ENCODE measurements at regions not wholly inside any gene's neighbourhood (a gene's known extent, or its start where the extent isn't known, plus 50 kb on each side); places are given as distances from the start of the nearest gene placed in this dataset.
"Not testable (repeated sequence)": the region's sequence is repeated elsewhere in the genome, so short reads cannot be mapped to it uniquely, and the experiment has no call there.

DNA sequence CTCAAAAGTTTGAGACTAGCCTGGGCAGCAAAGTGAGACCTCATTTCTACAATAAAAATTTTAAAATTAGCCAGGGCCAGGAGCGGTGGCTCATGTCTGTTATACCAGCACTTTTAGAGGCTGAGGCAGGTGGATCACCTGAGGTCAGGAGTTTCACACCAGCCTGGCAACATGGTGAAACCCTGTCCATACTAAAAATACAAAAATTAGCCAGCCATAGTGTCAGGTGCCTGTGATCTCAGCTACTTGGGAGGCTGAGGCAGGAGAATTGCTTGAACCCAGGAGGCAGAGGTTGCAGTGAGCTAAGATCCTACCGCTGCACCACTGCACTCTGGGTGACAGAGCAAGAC, 85.1 kb upstream of the MAP4 start:
- not testable (repeated sequence) for DNase-seq (ENCODE audit: low spot score)

DNA sequence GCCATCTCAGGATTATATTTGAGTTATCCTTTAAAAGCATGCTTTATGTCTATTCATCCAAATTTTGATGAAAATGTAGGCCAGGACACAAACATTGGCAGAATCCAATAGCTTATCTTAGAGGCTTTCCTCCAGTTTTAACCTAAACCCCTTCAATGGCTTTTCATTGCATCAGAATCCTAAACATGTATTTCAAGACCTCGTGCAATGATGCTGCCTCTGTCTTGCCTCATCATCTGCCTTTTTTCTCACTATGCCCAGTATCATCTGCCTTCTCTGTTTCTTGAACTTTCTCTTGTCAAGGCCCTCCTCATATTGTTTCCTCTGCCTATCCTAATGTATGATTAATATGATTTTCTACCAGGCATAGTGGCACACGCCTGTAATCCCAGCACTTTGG, 76.1 kb upstream of the MAP4 start:
- DNase-seq (ENCODE audit: low spot score) = no peak

DNA sequence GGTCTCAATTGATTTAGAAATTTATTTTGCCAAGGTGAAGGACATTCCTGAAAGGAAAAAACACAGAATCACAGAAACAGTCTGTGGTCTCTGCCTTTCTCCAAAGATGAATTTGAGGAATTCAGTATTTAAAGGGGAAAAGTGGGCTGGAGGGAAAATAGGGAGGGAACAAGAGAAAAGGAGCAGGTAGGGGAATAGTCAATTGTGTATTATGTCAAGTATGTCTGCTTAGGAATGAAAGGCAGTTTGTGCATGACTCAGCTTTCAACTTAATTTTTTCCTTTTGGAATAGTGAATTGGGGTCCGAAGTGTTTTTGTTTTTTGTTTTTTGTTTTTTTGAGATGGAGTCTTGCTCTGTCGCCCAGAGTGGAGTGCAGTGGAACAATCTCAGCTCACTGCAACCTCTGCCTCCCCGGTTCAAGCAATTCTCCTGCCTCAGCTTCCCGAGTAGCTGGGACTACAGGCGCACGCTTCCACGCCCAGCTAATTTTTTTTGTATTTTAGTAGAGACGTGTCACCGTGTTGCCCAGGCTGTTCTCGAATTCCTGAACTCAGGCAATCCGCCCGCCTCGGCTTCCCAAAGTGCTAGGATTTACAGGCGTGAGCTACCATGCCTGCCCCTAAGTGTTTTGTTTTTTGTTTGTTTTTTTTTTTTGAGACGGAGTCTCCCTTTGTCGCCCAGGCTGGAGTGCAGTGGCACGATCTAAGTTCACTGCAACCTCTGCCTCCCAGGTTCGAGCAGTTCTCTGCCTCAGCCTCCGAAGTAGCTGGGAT, 74.1 kb upstream of the MAP4 start:
- DNase-seq (ENCODE audit: low spot score) = no peak

DNA sequence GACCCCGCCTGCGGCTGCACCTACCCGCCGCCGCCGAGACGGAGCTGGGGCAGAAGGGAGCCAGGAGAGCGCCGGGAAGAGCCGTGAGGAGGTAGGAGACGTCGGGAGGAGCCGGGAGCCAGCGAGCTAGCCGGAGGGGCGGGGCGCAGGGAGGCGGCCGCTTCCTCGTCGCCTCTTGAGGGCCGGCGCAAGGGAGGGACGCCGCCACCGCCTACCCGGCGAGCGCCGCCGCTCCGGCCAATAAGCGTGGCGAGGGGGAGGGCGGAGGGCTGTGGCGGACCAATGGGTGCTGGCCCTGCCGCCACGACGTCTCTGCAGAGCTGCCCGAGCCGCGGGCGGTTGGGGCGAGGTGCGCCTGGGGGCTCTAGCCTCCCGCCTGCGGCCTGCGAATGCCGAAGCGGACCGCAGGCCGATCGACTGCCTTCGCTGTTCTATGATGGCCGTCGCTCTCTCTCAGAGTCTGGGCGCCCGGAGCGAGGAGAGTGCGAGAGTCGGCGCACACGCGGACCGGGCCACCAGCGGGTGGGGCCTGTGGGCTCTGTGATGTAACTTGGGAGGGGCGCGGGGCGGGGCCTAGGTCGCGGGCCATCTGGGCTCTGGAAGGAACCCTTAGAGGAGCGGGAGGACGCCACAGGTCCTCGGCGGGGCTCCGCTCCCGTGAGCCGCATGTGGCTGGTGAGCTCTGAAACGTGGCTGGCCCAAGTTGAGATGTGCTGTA, 72.7 kb upstream of the MAP4 start:
- peak; percentile 87 for DNase-seq (ENCODE audit: low spot score)

DNA sequence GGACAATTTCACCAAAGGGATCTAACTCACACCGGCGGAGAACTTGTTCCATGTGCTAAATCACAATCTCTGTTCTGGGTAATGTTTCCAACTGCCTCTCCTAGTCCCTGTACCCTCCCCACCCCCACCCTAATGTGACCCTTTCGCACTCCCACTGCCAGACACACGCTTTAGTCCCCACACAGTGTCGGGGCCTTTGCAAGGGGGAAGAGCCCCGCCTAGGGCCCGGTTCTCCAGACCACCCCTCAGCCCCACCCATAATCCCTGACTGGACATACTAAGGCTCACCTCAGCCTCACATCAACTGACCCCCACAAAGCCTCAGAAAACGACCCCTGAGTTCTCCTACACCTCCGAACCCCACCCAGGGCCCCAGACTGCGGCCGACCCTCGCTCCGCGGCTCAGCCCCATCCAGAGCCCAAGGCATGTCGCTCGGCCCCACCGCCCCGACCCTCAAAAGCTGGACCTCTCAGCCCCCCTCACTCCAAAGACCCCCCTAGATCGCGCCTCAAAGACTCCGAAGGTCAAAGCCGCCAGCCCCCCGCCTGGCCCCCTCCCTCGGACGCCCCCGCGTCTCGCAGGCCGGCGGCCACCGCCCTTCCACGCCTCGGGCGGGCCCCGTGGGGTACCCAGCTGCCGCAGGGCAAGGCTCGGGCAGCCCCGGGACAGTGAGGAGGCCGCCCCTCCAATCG, 72.0 kb upstream of the MAP4 start:
- DNase-seq (ENCODE audit: low spot score) = peak; percentile 19

DNA sequence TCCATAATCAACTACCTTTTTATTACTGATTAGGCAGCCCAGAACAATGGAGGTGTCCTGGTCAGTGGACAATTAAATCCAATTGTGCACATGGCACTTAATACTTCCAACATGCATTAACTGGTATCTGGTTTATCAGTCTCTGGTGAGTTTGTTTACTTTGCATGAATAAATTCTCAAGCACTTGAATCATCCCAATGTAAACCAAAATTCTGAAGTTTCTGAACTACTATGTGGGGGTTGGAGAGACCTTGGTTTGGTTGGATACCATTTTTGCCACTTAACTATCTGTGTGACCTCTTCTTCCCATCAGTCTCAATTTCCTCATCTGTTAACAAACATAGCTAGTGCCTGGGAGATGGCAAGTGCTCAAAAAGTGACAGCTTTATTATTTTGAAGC, 70.5 kb upstream of the MAP4 start:
- no peak for DNase-seq (ENCODE audit: low spot score)

DNA sequence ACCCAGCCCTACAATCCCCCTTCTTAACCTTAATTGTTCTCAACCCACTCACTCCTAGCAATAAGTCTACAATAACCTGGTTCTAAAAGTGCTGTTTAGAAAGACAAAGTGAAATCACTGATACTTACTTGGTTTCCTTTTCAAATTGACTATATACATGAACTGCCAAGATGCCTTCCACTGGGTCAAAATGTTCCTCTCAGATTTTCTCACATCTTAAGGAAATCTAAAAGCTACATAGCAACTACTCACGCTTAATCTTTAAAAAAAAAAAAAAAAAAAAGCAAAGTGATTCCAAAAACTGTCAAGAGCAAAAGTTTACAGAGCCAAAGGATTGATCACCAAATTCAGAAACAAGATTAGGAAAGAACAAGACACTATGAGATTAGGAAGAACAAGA, 68.7 kb upstream of the MAP4 start:
- DNase-seq (ENCODE audit: low spot score) = no peak

DNA sequence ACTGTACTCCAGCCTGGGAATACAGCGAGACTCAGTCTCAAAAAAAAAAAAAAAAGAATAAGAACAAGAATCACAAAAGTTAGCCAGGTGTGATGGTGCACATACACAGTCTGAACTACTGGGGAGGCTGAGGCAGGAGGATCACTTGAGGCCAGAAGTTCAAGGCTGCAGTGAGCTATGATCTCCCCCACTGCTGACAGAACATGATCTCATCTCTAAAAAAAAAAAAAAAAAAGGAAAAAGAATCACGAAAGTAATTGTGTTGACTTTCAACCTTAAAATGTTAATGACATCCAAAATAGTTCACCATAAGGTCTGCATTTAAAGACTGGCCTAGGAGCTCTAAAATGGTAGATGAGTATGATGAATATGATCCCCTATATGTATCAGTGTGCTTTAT, 68.0 kb upstream of the MAP4 start:
- no peak for DNase-seq (ENCODE audit: low spot score)

DNA sequence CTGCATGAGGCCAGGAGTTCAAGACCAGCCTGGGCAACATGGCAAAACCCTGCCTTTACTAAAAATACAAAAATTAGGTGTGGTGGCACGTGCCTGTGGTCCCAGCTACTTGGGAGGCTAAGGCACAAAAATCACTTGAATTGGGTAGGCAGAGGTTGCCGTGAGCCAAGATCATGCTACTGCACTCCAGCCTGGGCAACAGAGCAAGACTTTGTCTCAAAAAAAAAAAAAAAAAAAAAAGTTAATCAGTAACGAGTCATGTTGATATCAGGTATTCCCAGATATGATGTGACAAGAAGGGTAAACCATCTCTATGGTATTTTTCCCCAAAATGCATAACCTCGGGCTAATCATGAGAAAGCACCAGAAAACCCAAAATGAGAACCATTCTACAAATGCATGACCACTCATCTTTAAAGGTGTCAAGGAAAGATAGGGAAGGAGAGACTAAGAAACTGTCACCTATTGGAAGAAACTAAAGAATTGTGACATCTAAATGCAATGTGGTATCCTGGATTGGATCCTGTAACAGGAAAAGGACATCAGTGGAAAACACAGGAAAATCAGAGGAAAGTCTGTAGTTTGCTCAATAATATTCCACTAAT, 66.5 kb upstream of the MAP4 start:
- DNase-seq (ENCODE audit: low spot score) = no peak

DNA sequence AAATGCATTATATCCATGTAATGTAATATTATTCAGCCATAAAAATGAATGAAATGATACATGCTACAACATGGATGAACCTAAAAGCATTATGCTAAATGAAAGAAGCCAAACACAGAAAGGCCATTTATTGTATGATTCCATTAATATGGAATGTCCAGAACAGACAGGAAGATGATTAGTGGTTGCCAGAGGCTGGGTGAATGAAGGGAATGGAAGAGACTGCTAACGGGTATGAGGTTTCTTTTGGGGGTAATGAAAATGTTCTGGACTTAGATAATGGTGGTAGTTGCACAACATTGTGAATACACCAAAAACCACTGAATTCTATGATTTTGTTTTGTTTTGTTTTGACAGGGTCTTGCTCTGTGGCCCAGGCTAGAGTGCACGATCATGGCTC, 61.6 kb upstream of the MAP4 start:
- DNase-seq (ENCODE audit: low spot score) = no peak

DNA sequence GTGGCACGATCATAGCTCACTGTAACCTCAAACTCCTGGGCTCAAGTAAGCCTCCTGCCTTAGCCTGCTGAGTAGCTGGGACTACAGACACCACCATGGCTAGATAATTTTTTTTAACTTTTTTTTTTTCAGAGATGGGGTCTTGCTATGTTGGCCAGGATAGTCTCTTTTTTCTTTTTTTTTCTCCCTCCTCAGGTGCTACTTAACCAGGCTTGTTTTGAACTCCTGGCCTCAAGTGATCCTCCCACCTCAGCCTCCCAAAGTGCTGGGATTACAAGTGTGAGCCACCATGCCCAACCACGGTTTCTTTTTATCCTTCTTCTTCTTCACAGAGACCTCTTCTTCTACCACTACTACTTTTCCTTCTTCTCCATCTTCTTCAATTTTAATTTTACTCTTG, 53.8 kb upstream of the MAP4 start:
- DNase-seq (ENCODE audit: low spot score) = no peak

DNA sequence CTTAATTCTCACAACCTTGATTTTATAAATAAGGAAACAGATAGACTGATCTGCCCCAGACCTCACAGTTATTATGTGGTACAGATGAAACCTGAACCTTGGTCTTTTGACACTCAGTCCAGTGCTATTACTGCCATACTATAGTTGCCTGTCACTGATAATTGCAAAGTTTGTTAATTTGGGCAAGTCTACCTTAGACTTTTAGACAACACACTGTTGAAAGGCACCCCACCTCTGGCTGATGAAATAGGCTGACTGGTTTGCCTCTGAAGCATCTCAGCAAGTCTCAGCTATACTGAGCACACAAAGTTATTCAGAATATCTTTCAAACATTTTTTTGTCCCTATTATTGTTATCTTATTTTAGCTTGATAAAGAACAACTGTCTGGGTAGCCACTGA, 53.1 kb upstream of the MAP4 start:
- DNase-seq (ENCODE audit: low spot score) = no peak

DNA sequence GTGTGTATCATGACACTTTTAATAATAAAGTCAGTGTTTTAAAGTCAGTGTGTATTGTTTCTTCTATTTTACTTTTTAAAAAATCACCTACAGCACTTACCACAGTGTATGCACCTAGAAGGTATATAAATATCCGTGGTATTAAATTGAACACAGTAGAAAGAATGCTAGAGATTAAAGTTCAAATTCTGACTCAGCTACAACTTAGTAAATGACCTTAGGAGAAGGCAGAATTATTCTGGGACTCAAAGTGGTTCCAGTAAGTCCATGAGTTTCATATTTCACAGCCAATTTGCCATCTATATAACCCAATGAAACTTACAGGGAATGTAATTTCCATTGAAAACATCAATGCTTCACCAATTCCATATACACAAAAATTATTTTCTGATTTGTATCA, 52.7 kb upstream of the MAP4 start:
- no peak for DNase-seq (ENCODE audit: low spot score)

DNA sequence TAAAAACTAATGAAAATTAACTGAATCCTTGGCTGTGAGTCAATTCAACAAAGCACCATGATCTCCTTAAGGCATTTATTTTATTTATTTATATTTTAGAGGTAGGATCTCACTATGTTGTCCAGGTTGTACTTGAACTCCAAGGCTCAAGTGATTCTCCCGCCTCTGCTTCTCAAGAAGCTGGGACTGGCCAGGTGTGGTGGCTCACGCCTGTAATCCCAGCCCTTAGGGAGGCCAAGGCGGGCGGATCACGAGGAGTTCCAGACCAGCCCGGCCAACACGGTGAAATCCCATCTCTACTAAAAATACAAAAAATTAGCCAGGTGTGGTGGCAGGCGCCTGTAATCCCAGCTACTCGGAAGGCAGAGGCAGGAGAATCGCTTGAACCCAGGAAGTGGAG, 52.1 kb upstream of the MAP4 start:
- DNase-seq (ENCODE audit: low spot score) = not testable (repeated sequence)

DNA sequence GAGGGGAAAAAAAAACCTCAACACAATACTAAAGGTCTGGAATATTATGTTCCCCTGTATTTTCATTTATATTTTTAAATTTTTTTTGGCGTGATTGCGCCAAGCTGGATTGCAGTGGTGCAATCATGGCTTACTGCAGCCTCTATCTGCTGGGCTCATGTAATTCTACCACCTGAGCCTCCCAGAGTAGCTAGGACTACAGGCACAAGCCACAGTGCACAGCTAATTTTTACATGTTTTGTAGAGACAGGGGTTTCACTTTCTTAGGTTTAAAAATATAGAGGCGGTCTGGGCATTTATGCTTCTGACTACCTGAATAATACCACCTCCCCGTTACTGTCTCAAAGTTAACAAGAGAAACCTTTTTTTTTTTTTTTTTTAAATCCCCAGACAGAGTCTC, 51.1 kb upstream of the MAP4 start:
- no peak for DNase-seq (ENCODE audit: low spot score)
